ENCODE measurements at regions not wholly inside any gene's neighbourhood (a gene's known extent, or its start where the extent isn't known, plus 50 kb on each side); places are given as distances from the start of the nearest gene placed in this dataset.
"Not testable (repeated sequence)": the region's sequence is repeated elsewhere in the genome, so short reads cannot be mapped to it uniquely, and the experiment has no call there.

GRCh38 chr3:16055606-16056211 is 118.8 kb upstream of the GALNT15 start:
- no peak for DNase-seq (ENCODE audit: low read depth in 2 of 2)

- DNase-seq (ENCODE audit: low read depth in 2 of 2), result no peak
Observed at GRCh38 chr3:16056217-16056616, 118.3 kb upstream of the GALNT15 start.

- DNase-seq (ENCODE audit: low read depth in 2 of 2), result no peak
Observed at GRCh38 chr3:16058521-16058920, 116.0 kb upstream of the GALNT15 start.

GRCh38 chr3:16059081-16059537 is 115.4 kb upstream of the GALNT15 start:
- DNase-seq (ENCODE audit: low read depth in 2 of 2), result no peak

GRCh38 chr3:16059711-16060357 is 114.6 kb upstream of the GALNT15 start:
- no peak for DNase-seq (ENCODE audit: low read depth in 2 of 2)

GRCh38 chr3:16060358-16060852 is 114.1 kb upstream of the GALNT15 start:
- no peak for DNase-seq (ENCODE audit: low read depth in 2 of 2)

GRCh38 chr3:16060945-16061344 is 113.5 kb upstream of the GALNT15 start:
- DNase-seq (ENCODE audit: low read depth in 2 of 2), result no peak

GRCh38 chr3:16061491-16061890 is 113.0 kb upstream of the GALNT15 start:
- no peak for DNase-seq (ENCODE audit: low read depth in 2 of 2)

GRCh38 chr3:16063603-16064002 is 110.9 kb upstream of the GALNT15 start:
- no peak for DNase-seq (ENCODE audit: low read depth in 2 of 2)

- DNase-seq (ENCODE audit: low read depth in 2 of 2), result no peak
Observed at GRCh38 chr3:16064642-16065414, 109.7 kb upstream of the GALNT15 start.

- DNase-seq (ENCODE audit: low read depth in 2 of 2), result no peak
Observed at GRCh38 chr3:16066545-16066944, 107.9 kb upstream of the GALNT15 start.

- no peak for DNase-seq (ENCODE audit: low read depth in 2 of 2)
Observed at GRCh38 chr3:16066975-16067374, 107.5 kb upstream of the GALNT15 start.

GRCh38 chr3:16067837-16068471 is 106.5 kb upstream of the GALNT15 start:
- DNase-seq (ENCODE audit: low read depth in 2 of 2), result no peak

GRCh38 chr3:16069149-16069922 is 105.1 kb upstream of the GALNT15 start:
- DNase-seq (ENCODE audit: low read depth in 2 of 2), result no peak

- DNase-seq (ENCODE audit: low read depth in 2 of 2), result no peak
Observed at GRCh38 chr3:16070707-16071106, 103.8 kb upstream of the GALNT15 start.

- DNase-seq (ENCODE audit: low read depth in 2 of 2), result no peak
Observed at GRCh38 chr3:16071206-16071605, 103.3 kb upstream of the GALNT15 start.

GRCh38 chr3:16072420-16073110 is 101.9 kb upstream of the GALNT15 start:
- DNase-seq (ENCODE audit: low read depth in 2 of 2), result no peak

GRCh38 chr3:16073203-16073602 is 101.3 kb upstream of the GALNT15 start:
- no peak for DNase-seq (ENCODE audit: low read depth in 2 of 2)

- DNase-seq (ENCODE audit: low read depth in 2 of 2), result not testable (repeated sequence)
Observed at GRCh38 chr3:16073990-16074671, 100.3 kb upstream of the GALNT15 start.

GRCh38 chr3:16075647-16076046 is 98.8 kb upstream of the GALNT15 start:
- no peak for DNase-seq (ENCODE audit: low read depth in 2 of 2)
